GM12878 (cell line): ENCODE measurements at regions not wholly inside any gene's neighbourhood (a gene's known extent, or its start where the extent isn't known, plus 50 kb on each side); places are given as distances from the start of the nearest gene placed in this dataset.

Experiments
- BMI1 ChIP-seq: fragments of 450-650 bp; IDR thresholded peaks from 2 replicates; pipeline ENCODE4 v1.6.1; 2016; ENCODE audit warnings: mild to moderate bottlenecking, moderate library complexity, borderline replicate concordance
- CTCF ChIP-seq, 3 experiments: IDR thresholded peaks in 2 of 3; conservative IDR thresholded peaks in 1 of 3; 2 replicates each; pipeline ENCODE4 v1.5.1; 2011; ENCODE audit warnings: low read depth in 3 of 3, low read length in 3 of 3, mild to moderate bottlenecking in 3 of 3, control low read depth in 2 of 3, moderate library complexity in 2 of 3, inconsistent platforms in 1 of 3, mixed read lengths in 1 of 3; ENCODE audit not compliant: control insufficient read depth in 2 of 3, insufficient read depth in 1 of 3; ENCODE audit errors: extremely low read depth in 1 of 3
- EGR1 ChIP-seq, 2 experiments: IDR thresholded peaks; 1 replicate in 1 of 2; 2 replicates in 1 of 2; pipeline ENCODE4 v1.6.1; 2011 to 2012; ENCODE audit warnings: low read depth in 2 of 2, low read length in 2 of 2, borderline replicate concordance in 1 of 2, mild to moderate bottlenecking in 1 of 2, moderate library complexity in 1 of 2
- EP300 ChIP-seq, 2 experiments: fragments of 150-350 bp in 1 of 2; IDR thresholded peaks; 2 replicates each; pipeline ENCODE4 v1.6.1; 2011 to 2012; ENCODE audit warnings: low read depth in 2 of 2, low read length in 2 of 2, borderline replicate concordance in 1 of 2, improper control_type of control experiment in 1 of 2, inconsistent platforms in 1 of 2; ENCODE audit not compliant: control insufficient read depth in 1 of 2
- HCFC1 ChIP-seq: fragments of 150-350 bp; IDR thresholded peaks from 2 replicates; pipeline ENCODE4 v1.6.1; 2014; ENCODE audit warnings: low read length
- KDM1A ChIP-seq: fragments of 200-600 bp; sonication (generic); IDR thresholded peaks from 2 replicates; pipeline ENCODE4 v1.6.1; 2016; ENCODE audit warnings: borderline replicate concordance
- NFIC ChIP-seq: IDR thresholded peaks from 2 replicates; pipeline ENCODE4 v1.6.1; 2012; ENCODE audit warnings: low read depth, mild to moderate bottlenecking, inconsistent platforms, low read length, moderate library complexity
- NR2C2 ChIP-seq: IDR thresholded peaks from 2 replicates; pipeline ENCODE4 v1.6.1; 2011; ENCODE audit warnings: borderline replicate concordance, low read depth; ENCODE audit not compliant: control insufficient read depth, insufficient read length
- RAD21 ChIP-seq: IDR thresholded peaks from 2 replicates; pipeline ENCODE4 v1.6.1; 2011; ENCODE audit warnings: mild to moderate bottlenecking, low read depth, low read length, moderate library complexity; ENCODE audit not compliant: insufficient read depth
- RFX5 ChIP-seq: IDR thresholded peaks from 2 replicates; pipeline ENCODE4 v1.6.1; 2011; ENCODE audit warnings: low read depth, low read length, improper control_type of control experiment
- SMARCA5 ChIP-seq: fragments of 450-650 bp; IDR thresholded peaks from 2 replicates; pipeline ENCODE4 v1.6.1; 2017; ENCODE audit warnings: mild to moderate bottlenecking

GRCh38 chr20:56179051-56179450 lies 69.5 kb upstream of the MC3R start:
- no peak for TF ChIP-seq EP300 (IDR thresholded peaks at IDR 0.05; ENCODE audit: borderline replicate concordance in 1 of 2, control insufficient read depth in 1 of 2, low read depth in 2 of 2, low read length in 2 of 2)
- no peak for TF ChIP-seq RFX5
- TF ChIP-seq NR2C2: no peak
- TF ChIP-seq CTCF (IDR thresholded peaks at IDR 0.05 in 2 of 3, conservative IDR thresholded peaks at IDR 0.05 in 1 of 3; ENCODE audit: control insufficient read depth in 2 of 3, extremely low read depth in 1 of 3, insufficient read depth in 1 of 3, low read depth in 3 of 3, low read length in 3 of 3): no peak
- TF ChIP-seq HCFC1: no peak
- TF ChIP-seq EGR1 (IDR thresholded peaks at IDR 0.05; ENCODE audit: borderline replicate concordance in 1 of 2, low read depth in 2 of 2, low read length in 2 of 2): no peak
- TF ChIP-seq SMARCA5: no peak
- TF ChIP-seq BMI1: no peak
- TF ChIP-seq NFIC: no peak
- TF ChIP-seq RAD21: no peak
- no peak for TF ChIP-seq KDM1A
